ENCODE measurements at regions not wholly inside any gene's neighbourhood (a gene's known extent, or its start where the extent isn't known, plus 50 kb on each side); places are given as distances from the start of the nearest gene placed in this dataset.

DNA sequence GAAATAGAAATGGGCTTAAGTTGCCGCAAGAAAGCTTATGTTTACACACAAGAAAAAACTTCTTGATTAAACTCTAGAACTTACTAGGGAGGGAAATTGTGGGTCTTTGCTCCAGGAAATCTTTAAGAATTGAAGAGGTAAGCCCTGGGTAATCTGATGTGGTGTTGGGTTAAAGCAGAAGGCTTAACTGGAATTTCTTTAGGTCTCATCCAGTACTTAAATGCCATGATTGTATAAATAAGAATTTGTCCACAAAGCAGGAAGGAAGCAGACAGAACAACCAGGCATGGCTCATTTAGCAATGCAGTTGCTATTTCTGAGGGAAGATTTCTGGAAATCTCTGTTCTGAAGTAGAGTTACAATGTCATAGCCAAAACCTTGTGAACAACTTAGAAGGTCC, 360.4 kb downstream of the KLF5 start:
- H3K27ac Mint-ChIP-seq: no peak overlapping the region

DNA sequence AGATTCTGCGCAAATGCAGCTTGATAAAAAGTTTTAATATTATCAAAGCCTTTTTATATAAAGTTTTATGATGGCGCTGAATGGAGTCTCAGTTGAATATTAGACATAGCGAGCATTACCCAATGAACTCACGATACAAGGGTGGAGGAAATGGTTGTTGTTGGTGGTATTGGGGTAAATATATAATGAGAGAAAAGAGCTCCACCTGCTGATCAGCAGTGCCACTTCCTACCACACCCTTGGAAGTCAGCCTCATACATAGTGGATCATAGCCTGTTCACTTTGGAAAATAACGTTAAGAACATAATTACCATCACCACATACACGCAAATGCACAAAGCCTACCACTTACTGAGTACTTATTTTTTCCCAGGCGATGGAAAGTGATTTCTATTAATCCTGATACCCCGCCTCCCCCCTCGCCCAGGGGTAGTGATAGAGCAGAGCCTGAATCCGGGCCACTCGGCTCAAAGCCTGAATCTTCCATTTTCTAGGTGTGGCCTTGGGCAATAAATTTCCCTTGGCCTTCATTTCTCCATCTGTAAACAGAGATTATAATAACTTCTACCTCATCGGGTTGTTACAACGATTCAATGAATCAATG, 358.3 kb downstream of the KLF5 start:
- DNase-seq (ENCODE audit: low spot score in 2 of 2, unreplicated experiment in 2 of 2): no peak
- Mint-ChIP-seq H3K36me3 (no peaks in the 10 kb centered on the region), H3K27me3 (ENCODE audit: low read depth) (no peaks in the 10 kb centered on the region), H3K4me3 (no peak overlapping the region), H3K4me1 (peaks cover 13% of the 10 kb centered on the region), H3K9me3 (peaks cover 10% of the 10 kb centered on the region), H3K27ac (no peak overlapping the region)
- TF ChIP-seq, protein P1, sequence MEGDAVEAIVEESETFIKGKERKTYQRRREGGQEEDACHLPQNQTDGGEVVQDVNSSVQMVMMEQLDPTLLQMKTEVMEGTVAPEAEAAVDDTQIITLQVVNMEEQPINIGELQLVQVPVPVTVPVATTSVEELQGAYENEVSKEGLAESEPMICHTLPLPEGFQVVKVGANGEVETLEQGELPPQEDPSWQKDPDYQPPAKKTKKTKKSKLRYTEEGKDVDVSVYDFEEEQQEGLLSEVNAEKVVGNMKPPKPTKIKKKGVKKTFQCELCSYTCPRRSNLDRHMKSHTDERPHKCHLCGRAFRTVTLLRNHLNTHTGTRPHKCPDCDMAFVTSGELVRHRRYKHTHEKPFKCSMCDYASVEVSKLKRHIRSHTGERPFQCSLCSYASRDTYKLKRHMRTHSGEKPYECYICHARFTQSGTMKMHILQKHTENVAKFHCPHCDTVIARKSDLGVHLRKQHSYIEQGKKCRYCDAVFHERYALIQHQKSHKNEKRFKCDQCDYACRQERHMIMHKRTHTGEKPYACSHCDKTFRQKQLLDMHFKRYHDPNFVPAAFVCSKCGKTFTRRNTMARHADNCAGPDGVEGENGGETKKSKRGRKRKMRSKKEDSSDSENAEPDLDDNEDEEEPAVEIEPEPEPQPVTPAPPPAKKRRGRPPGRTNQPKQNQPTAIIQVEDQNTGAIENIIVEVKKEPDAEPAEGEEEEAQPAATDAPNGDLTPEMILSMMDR (IDR thresholded peaks at IDR 0.05; ENCODE audit: unreplicated experiment): no peak

More for the DNA sequence above, 360.4 kb downstream of the KLF5 start:
- DNase-seq (ENCODE audit: low spot score in 2 of 2, unreplicated experiment in 2 of 2): no peak
- no peak overlapping the region for H3K4me3 Mint-ChIP-seq
- TF ChIP-seq, protein P1 (IDR thresholded peaks at IDR 0.05; ENCODE audit: unreplicated experiment): no peak
- peaks cover 13% of the 10 kb centered on the region for H3K4me1 Mint-ChIP-seq
- peaks cover 11% of the 10 kb centered on the region for H3K9me3 Mint-ChIP-seq
- no peaks in the 10 kb centered on the region for H3K36me3 Mint-ChIP-seq
- H3K27me3 Mint-ChIP-seq (ENCODE audit: low read depth): no peaks in the 10 kb centered on the region

DNA sequence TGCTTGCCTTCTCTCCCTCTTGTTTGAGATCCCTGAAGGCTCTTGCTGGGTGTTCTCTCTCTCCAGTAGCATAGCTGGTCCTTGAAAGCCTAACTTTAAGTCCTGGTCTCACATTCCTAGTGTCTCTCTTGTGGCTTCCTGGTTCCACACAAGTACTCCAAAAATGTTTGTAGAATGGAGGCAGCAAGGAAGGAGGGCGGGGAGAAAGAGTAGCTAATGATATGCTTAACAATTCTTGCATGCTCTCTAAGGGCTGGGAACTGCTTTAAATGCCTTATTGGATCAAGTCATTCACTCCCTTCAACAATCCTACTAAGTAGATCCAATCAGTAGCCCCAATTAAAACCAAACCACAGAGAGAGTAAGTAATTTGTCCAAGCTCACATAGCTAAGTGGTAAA, 357.3 kb downstream of the KLF5 start:
- DNase-seq (ENCODE audit: low spot score in 2 of 2, unreplicated experiment in 2 of 2): no peak
- Mint-ChIP-seq H3K4me3 (no peak overlapping the region), H3K27ac (peak overlapping the region; percentile 39), H3K9me3 (peaks cover 13% of the 10 kb centered on the region), H3K4me1 (peaks cover 13% of the 10 kb centered on the region), H3K36me3 (no peaks in the 10 kb centered on the region), H3K27me3 (ENCODE audit: low read depth) (no peaks in the 10 kb centered on the region)
- TF ChIP-seq, protein P1 (IDR thresholded peaks at IDR 0.05; ENCODE audit: unreplicated experiment): no peak

DNA sequence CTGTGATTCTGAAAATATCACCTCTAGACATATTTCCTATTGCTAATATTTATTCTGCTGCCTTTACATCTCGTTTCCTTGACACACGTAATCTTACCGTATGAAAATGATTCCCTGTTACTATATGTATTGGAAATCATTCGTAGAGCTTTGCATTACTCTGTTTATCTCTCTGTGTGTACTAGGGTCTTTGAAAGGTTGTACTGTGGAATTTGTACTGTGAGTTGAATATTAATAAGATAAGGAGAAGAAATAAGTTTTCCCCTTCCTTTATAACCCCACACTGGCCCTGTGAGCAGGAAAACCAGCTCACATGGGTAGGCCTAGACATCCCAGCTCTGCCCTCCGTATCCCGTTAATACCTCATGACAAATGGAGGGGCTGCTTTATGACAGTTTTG, 354.9 kb downstream of the KLF5 start:
- Mint-ChIP-seq H3K27ac (no peak overlapping the region), H3K36me3 (no peaks in the 10 kb centered on the region)

DNA sequence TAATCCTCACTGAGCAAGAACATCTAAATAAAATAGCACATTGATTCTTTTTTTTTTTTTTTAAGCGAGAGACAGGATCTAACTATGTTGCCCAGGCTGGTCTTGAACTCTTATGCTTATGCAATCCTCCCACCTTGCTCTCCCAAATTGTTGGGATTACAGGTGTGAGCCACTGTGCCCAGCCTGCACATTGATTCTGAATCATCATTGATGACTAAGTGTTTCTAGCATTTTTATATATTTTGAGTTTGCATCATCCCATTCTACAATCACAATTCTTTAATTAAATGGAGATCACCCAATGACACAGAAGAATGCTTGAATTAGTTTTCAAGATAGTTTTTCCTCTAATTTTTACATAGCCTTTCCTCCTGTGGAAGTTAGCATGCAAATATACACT, 354.1 kb downstream of the KLF5 start:
- Mint-ChIP-seq H3K27me3 (ENCODE audit: low read depth) (no peaks in the 10 kb centered on the region), H3K36me3 (no peaks in the 10 kb centered on the region), H3K27ac (no peak overlapping the region), H3K4me1 (peaks cover 13% of the 10 kb centered on the region), H3K4me3 (no peak overlapping the region), H3K9me3 (peaks cover 24% of the 10 kb centered on the region)
- TF ChIP-seq, protein P1 (IDR thresholded peaks at IDR 0.05; ENCODE audit: unreplicated experiment): no peak
- DNase-seq (ENCODE audit: low spot score in 2 of 2, unreplicated experiment in 2 of 2): no peak

More for the DNA sequence above, 354.9 kb downstream of the KLF5 start:
- H3K4me3 Mint-ChIP-seq: no peak overlapping the region
- H3K27me3 Mint-ChIP-seq (ENCODE audit: low read depth): no peaks in the 10 kb centered on the region
- peaks cover 13% of the 10 kb centered on the region for H3K4me1 Mint-ChIP-seq
- TF ChIP-seq, protein P1 (IDR thresholded peaks at IDR 0.05; ENCODE audit: unreplicated experiment): no peak
- peaks cover 22% of the 10 kb centered on the region for H3K9me3 Mint-ChIP-seq
- DNase-seq (ENCODE audit: low spot score in 2 of 2, unreplicated experiment in 2 of 2): no peak

Data from mesothelial cell of epicardium (in vitro differentiated cells).